ENCODE measurements at regions not wholly inside any gene's neighbourhood (a gene's known extent, or its start where the extent isn't known, plus 50 kb on each side); places are given as distances from the start of the nearest gene placed in this dataset.

GRCh38 chr6:3946778-3947177 lies 97.6 kb downstream of the FAM50B start:
- no peak overlapping the region for H3K9ac ChIP-seq (ENCODE audit: insufficient read length)
- no peak for DNase-seq (ENCODE audit: low read depth, low spot score)
- H3K4me3 ChIP-seq, result no peak overlapping the region
- no peaks in the 10 kb centered on the region for H3K9me3 ChIP-seq (ENCODE audit: low read depth, low read length)
- TF ChIP-seq FOXP2 (optimal IDR thresholded peaks at IDR 0.05; ENCODE audit: control extremely low read depth, extremely low read length, insufficient read depth), result no peak
- no peak for TF ChIP-seq EZH2 (IDR thresholded peaks at IDR 0.05)
- no peak for TF ChIP-seq POLR2AphosphoS5 (IDR thresholded peaks at IDR 0.05; ENCODE audit: borderline replicate concordance, low read depth, low read length)
- no peak overlapping the region for H3K27ac ChIP-seq
- no peaks in the 10 kb centered on the region for H3K36me3 ChIP-seq (ENCODE audit: insufficient read depth, low read length)

- no peak overlapping the region for H3K4me3 ChIP-seq
- no peak for DNase-seq (ENCODE audit: low read depth, low spot score)
- H3K9ac ChIP-seq (ENCODE audit: insufficient read length), result no peak overlapping the region
- no peak overlapping the region for H3K27ac ChIP-seq
- no peaks in the 10 kb centered on the region for H3K36me3 ChIP-seq (ENCODE audit: insufficient read depth, low read length)
- no peaks in the 10 kb centered on the region for H3K9me3 ChIP-seq (ENCODE audit: low read depth, low read length)
- no peak for TF ChIP-seq FOXP2 (optimal IDR thresholded peaks at IDR 0.05; ENCODE audit: control extremely low read depth, extremely low read length, insufficient read depth)
- TF ChIP-seq POLR2AphosphoS5 (IDR thresholded peaks at IDR 0.05; ENCODE audit: borderline replicate concordance, low read depth, low read length), result no peak
- TF ChIP-seq EZH2 (IDR thresholded peaks at IDR 0.05), result no peak
Observed at GRCh38 chr6:3948866-3949265, 99.7 kb downstream of the FAM50B start.

- no peak for DNase-seq (ENCODE audit: low read depth, low spot score)
- TF ChIP-seq FOXP2 (optimal IDR thresholded peaks at IDR 0.05; ENCODE audit: control extremely low read depth, extremely low read length, insufficient read depth) (no peak), POLR2AphosphoS5 (IDR thresholded peaks at IDR 0.05; ENCODE audit: borderline replicate concordance, low read depth, low read length) (no peak), EZH2 (IDR thresholded peaks at IDR 0.05) (no peak)
- H3K4me3 ChIP-seq, result no peak overlapping the region
Observed at GRCh38 chr6:3949521-3949920, 100.3 kb downstream of the FAM50B start.

DNA sequence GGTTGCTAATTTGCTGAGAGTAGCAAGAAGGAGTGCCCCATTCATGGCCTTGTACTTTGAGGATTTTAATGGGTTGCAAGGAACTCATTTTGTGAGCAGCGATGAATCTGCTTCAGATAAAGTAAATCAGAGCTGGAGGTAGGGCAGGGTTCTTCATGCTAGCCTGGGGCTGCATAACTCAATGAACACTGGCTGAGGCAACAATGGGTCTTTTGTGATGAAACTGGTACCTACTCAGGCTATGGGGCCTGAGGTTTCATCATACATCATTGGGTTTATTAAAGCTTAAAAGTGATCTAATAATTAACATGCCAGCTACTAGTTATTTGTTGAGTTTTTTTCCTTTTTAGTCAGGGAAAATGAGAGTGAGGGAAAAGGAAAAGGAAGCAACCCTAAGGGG lies 106.9 kb downstream of the FAM50B start:
- DNase-seq (ENCODE audit: low read depth, low spot score), result no peak
- Histone ChIP-seq H3K36me3 (ENCODE audit: insufficient read depth, low read length) (no peaks in the 10 kb centered on the region), H3K9me3 (ENCODE audit: low read depth, low read length) (no peaks in the 10 kb centered on the region), H3K9ac (ENCODE audit: insufficient read length) (no peak overlapping the region), H3K4me3 (no peak overlapping the region), H3K27ac (no peak overlapping the region)
- TF ChIP-seq POLR2AphosphoS5 (IDR thresholded peaks at IDR 0.05; ENCODE audit: borderline replicate concordance, low read depth, low read length), result no peak
- no peak for TF ChIP-seq FOXP2 (optimal IDR thresholded peaks at IDR 0.05; ENCODE audit: control extremely low read depth, extremely low read length, insufficient read depth)
- no peak for TF ChIP-seq EZH2 (IDR thresholded peaks at IDR 0.05)

More at GRCh38 chr6:3949521-3949920, 100.3 kb downstream of the FAM50B start:
- H3K9me3 ChIP-seq (ENCODE audit: low read depth, low read length), result no peaks in the 10 kb centered on the region
- H3K27ac ChIP-seq, result no peak overlapping the region
- no peaks in the 10 kb centered on the region for H3K36me3 ChIP-seq (ENCODE audit: insufficient read depth, low read length)
- no peak overlapping the region for H3K9ac ChIP-seq (ENCODE audit: insufficient read length)

- no peaks in the 10 kb centered on the region for H3K9me3 ChIP-seq (ENCODE audit: low read depth, low read length)
- H3K4me3 ChIP-seq, result no peak overlapping the region
- no peak overlapping the region for H3K27ac ChIP-seq
- DNase-seq (ENCODE audit: low read depth, low spot score), result no peak
- TF ChIP-seq POLR2AphosphoS5 (IDR thresholded peaks at IDR 0.05; ENCODE audit: borderline replicate concordance, low read depth, low read length), result no peak
- no peak for TF ChIP-seq FOXP2 (optimal IDR thresholded peaks at IDR 0.05; ENCODE audit: control extremely low read depth, extremely low read length, insufficient read depth)
- no peak for TF ChIP-seq EZH2 (IDR thresholded peaks at IDR 0.05)
- no peak overlapping the region for H3K9ac ChIP-seq (ENCODE audit: insufficient read length)
- H3K36me3 ChIP-seq (ENCODE audit: insufficient read depth, low read length), result no peaks in the 10 kb centered on the region
Observed at GRCh38 chr6:3957321-3957720, 108.1 kb downstream of the FAM50B start.

- no peak for TF ChIP-seq POLR2AphosphoS5 (IDR thresholded peaks at IDR 0.05; ENCODE audit: borderline replicate concordance, low read depth, low read length)
- TF ChIP-seq EZH2 (IDR thresholded peaks at IDR 0.05), result no peak
- no peak for TF ChIP-seq FOXP2 (optimal IDR thresholded peaks at IDR 0.05; ENCODE audit: control extremely low read depth, extremely low read length, insufficient read depth)
- H3K9ac ChIP-seq (ENCODE audit: insufficient read length), result no peak overlapping the region
- H3K4me3 ChIP-seq, result no peak overlapping the region
- H3K27ac ChIP-seq, result no peak overlapping the region
- DNase-seq (ENCODE audit: low read depth, low spot score), result no peak
- H3K36me3 ChIP-seq (ENCODE audit: insufficient read depth, low read length), result no peaks in the 10 kb centered on the region
- H3K9me3 ChIP-seq (ENCODE audit: low read depth, low read length), result no peaks in the 10 kb centered on the region
Observed at GRCh38 chr6:3958255-3958654, 109.1 kb downstream of the FAM50B start.

DNA sequence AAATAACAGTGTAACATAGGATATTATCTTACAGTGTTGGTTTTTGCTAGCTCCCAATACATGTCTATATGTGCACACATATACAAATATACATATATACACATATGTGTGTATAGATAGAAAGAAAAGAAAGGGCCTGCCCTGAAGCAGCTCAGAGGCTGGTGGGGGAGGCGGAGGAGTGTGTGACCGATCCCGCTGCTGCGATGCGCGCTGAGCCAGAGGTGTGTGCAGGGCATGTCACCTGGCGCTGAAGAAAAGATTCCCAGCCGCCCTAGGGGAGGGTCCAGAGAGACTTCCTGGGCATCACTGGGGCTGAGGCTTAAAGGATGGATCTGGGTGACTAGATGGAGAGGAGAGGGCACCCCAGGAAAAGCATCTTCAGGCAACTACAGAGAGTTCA lies 110.2 kb downstream of the FAM50B start:
- H3K4me3 ChIP-seq, result no peak overlapping the region
- no peaks in the 10 kb centered on the region for H3K36me3 ChIP-seq (ENCODE audit: insufficient read depth, low read length)
- TF ChIP-seq FOXP2 (optimal IDR thresholded peaks at IDR 0.05; ENCODE audit: control extremely low read depth, extremely low read length, insufficient read depth) (no peak), POLR2AphosphoS5 (IDR thresholded peaks at IDR 0.05; ENCODE audit: borderline replicate concordance, low read depth, low read length) (no peak), EZH2 (IDR thresholded peaks at IDR 0.05) (no peak)
- no peak overlapping the region for H3K9ac ChIP-seq (ENCODE audit: insufficient read length)
- no peaks in the 10 kb centered on the region for H3K9me3 ChIP-seq (ENCODE audit: low read depth, low read length)
- no peak for DNase-seq (ENCODE audit: low read depth, low spot score)
- no peak overlapping the region for H3K27ac ChIP-seq

- no peaks in the 10 kb centered on the region for H3K9me3 ChIP-seq (ENCODE audit: low read depth, low read length)
- no peak overlapping the region for H3K27ac ChIP-seq
- H3K9ac ChIP-seq (ENCODE audit: insufficient read length), result no peak overlapping the region
- TF ChIP-seq FOXP2 (optimal IDR thresholded peaks at IDR 0.05; ENCODE audit: control extremely low read depth, extremely low read length, insufficient read depth) (no peak), POLR2AphosphoS5 (IDR thresholded peaks at IDR 0.05; ENCODE audit: borderline replicate concordance, low read depth, low read length) (no peak), EZH2 (IDR thresholded peaks at IDR 0.05) (no peak)
- no peak overlapping the region for H3K4me3 ChIP-seq
- DNase-seq (ENCODE audit: low read depth, low spot score), result no peak
- no peaks in the 10 kb centered on the region for H3K36me3 ChIP-seq (ENCODE audit: insufficient read depth, low read length)
Observed at GRCh38 chr6:3960754-3961361, 111.7 kb downstream of the FAM50B start.

Measured in SK-N-MC (cell line).